GM12878 (cell line): ENCODE measurements at regions not wholly inside any gene's neighbourhood (a gene's known extent, or its start where the extent isn't known, plus 50 kb on each side); places are given as distances from the start of the nearest gene placed in this dataset.

ENCODE experiments used
- ATAC-seq: fragments of 200-7000 bp; cut with Tn5 transposase; 3 replicates; pipeline ENCODE4 v1.9.1; 2020; ENCODE audit warnings: mild to moderate bottlenecking, moderate library complexity
- BruUV-seq: library from RNA; stranded (reverse); fragments of 400-500 nt; replicated peaks from 2 replicates; lab custom pipeline; 2021; lab: Mats Ljungman, UMichigan
- CTCF ChIA-PET: fragments of 300-600 bp; sonication (Branson Sonifier 250); formaldehyde crosslinking; extraction: SDS; loops from one replicate; lab custom pipeline; 2021; ENCODE audit warnings: inconsistent platforms; lab: Yijun Ruan, JAX
- POLR2A ChIA-PET: fragments of 350-600 bp; formaldehyde crosslinking; extraction: SDS; loops from one replicate; lab custom pipeline; 2021; ENCODE audit warnings: inconsistent platforms; lab: Charles Lee
- RAD21 ChIA-PET: fragments of 300-600 bp; sonication (Branson Sonifier 250); formaldehyde crosslinking; loops from one replicate; lab custom pipeline; 2023; ENCODE audit warnings: antibody characterized with exemption; ENCODE audit not compliant: unreplicated experiment; lab: Charles Lee
- SMC1A ChIA-PET: fragments of 300-600 bp; sonication (Branson Sonifier 250); formaldehyde crosslinking; loops from one replicate; lab custom pipeline; 2023; ENCODE audit not compliant: unreplicated experiment, uncharacterized antibody; lab: Charles Lee
- DNase-seq: peaks from one replicate; pipeline ENCODE4 v3.0.0-alpha.2; 2011; ENCODE audit warnings: low read depth, low spot score
- FAIRE-seq: peaks from 3 replicates; lab custom pipeline; 2011; peaks lifted over from hg19 to GRCh38; lab: Jason Lieb, UNC
- H2AFZ ChIP-seq: 2 replicates; pipeline ENCODE4 v1.6.0; 2011; ENCODE audit warnings: low read depth, low read length, control low read depth; ENCODE audit not compliant: control insufficient read depth
- H3K27ac ChIP-seq: 2 replicates; pipeline ENCODE4 v1.5.1; 2011; ENCODE audit warnings: control low read depth; ENCODE audit not compliant: control insufficient read depth, insufficient read depth
- H3K27me3 ChIP-seq, 2 experiments: replicated peaks in 1 of 2; 2 replicates each; pipeline versions ENCODE4 v1.6.0 to v1.6.1; 2011; ENCODE audit warnings: low read length in 1 of 2; ENCODE audit not compliant: control insufficient read depth in 2 of 2, insufficient read depth in 2 of 2
- H3K36me3 ChIP-seq, 2 experiments: 2 replicates each; pipeline ENCODE4 v1.5.1; 2011; ENCODE audit warnings: low read length in 1 of 2; ENCODE audit not compliant: control insufficient read depth in 2 of 2, insufficient read depth in 2 of 2
- H3K4me1 ChIP-seq: 2 replicates; pipeline ENCODE4 v1.6.1; 2011; ENCODE audit warnings: mild to moderate bottlenecking, low read length, moderate library complexity, mixed read lengths; ENCODE audit not compliant: control insufficient read depth, insufficient read depth
- H3K4me2 ChIP-seq: 2 replicates; pipeline ENCODE4 v1.6.0; 2011; ENCODE audit warnings: control low read depth; ENCODE audit not compliant: control insufficient read depth, insufficient read depth
- H3K4me3 ChIP-seq: fragments of 200-600 bp; sonication (generic); 2 replicates; pipeline ENCODE4 v1.5.1; 2016
- H3K79me2 ChIP-seq: 2 replicates; pipeline ENCODE4 v1.6.0; 2011; ENCODE audit warnings: low read length; ENCODE audit not compliant: control insufficient read depth, insufficient read depth
- H3K9ac ChIP-seq: 2 replicates; pipeline ENCODE4 v1.8.0; 2011; ENCODE audit warnings: low read length, control low read depth, mixed read lengths; ENCODE audit not compliant: control insufficient read depth, insufficient read depth
- H3K9me3 ChIP-seq: replicated peaks from 3 replicates; pipeline ENCODE4 v1.5.1; 2011; ENCODE audit warnings: mild to moderate bottlenecking, low read length; ENCODE audit not compliant: control insufficient read depth, insufficient read depth
- H4K20me1 ChIP-seq: 2 replicates; pipeline ENCODE4 v1.6.0; 2011; ENCODE audit not compliant: control insufficient read depth, insufficient read depth
- ASH2L ChIP-seq: fragments of 300-600, 200-600 bp; sonication (generic); IDR thresholded peaks from 2 replicates; pipeline ENCODE4 v1.6.1; 2017; ENCODE audit warnings: low read depth, mild to moderate bottlenecking, borderline replicate concordance
- BCL11A ChIP-seq: IDR thresholded peaks from 2 replicates; pipeline ENCODE4 v1.6.1; 2011; ENCODE audit warnings: low read depth, low read length
- CBFB ChIP-seq: IDR thresholded peaks from 2 replicates; pipeline ENCODE4 v1.6.1; 2016; ENCODE audit warnings: antibody characterized with exemption, low read depth
- CBX3 ChIP-seq: fragments of 200-600 bp; sonication (generic); IDR thresholded peaks from 2 replicates; pipeline ENCODE4 v1.6.1; 2016; ENCODE audit warnings: low read depth, borderline replicate concordance
- CHD1 ChIP-seq: IDR thresholded peaks from 2 replicates; pipeline ENCODE4 v1.6.1; 2012; ENCODE audit warnings: low read depth, low read length, improper control_type of control experiment
- CREM ChIP-seq: IDR thresholded peaks from 2 replicates; pipeline ENCODE4 v1.6.1; 2014; ENCODE audit warnings: antibody characterized with exemption, low read depth
- HDAC2 ChIP-seq: fragments of 200-600 bp; sonication (generic); IDR thresholded peaks from 2 replicates; pipeline ENCODE4 v1.6.1; 2017
- MXI1 ChIP-seq: fragments of 150-350 bp; IDR thresholded peaks from 2 replicates; pipeline ENCODE4 v1.6.1; 2011; ENCODE audit warnings: low read depth, mild to moderate bottlenecking, inconsistent platforms, low read length, improper control_type of control experiment
- MYB ChIP-seq: fragments of 150-350 bp; IDR thresholded peaks from 2 replicates; pipeline ENCODE4 v1.6.1; 2014; ENCODE audit warnings: mild to moderate bottlenecking, low read depth, low read length, borderline replicate concordance
- NFYA ChIP-seq: IDR thresholded peaks from 2 replicates; pipeline ENCODE4 v1.6.1; 2011; ENCODE audit warnings: low read depth, mild to moderate bottlenecking, low read length, improper control_type of control experiment, borderline replicate concordance
- NFYB ChIP-seq: IDR thresholded peaks from 2 replicates; pipeline ENCODE4 v1.6.1; 2011; ENCODE audit warnings: low read depth, mild to moderate bottlenecking, low read length, improper control_type of control experiment, moderate library complexity; ENCODE audit not compliant: insufficient read depth
- PAX5 ChIP-seq: IDR thresholded peaks from 2 replicates; pipeline ENCODE4 v1.6.1; 2011; ENCODE audit warnings: low read depth, low read length, borderline replicate concordance
- REST ChIP-seq: IDR thresholded peaks from 2 replicates; pipeline ENCODE4 v1.6.1; 2012; ENCODE audit warnings: mild to moderate bottlenecking, low read depth, low read length
- SIX5 ChIP-seq: IDR thresholded peaks from 2 replicates; pipeline ENCODE4 v1.6.1; 2011; ENCODE audit warnings: mild to moderate bottlenecking, low read depth, low read length, moderate library complexity; ENCODE audit not compliant: severe bottlenecking
- SMC3 ChIP-seq: IDR thresholded peaks from 2 replicates; pipeline ENCODE4 v1.6.1; 2011; ENCODE audit warnings: low read length, improper control_type of control experiment, borderline replicate concordance
- SPI1 ChIP-seq: IDR thresholded peaks from 2 replicates; pipeline ENCODE4 v1.6.1; 2011; ENCODE audit warnings: low read depth, mild to moderate bottlenecking, low read length, moderate library complexity, borderline replicate concordance; ENCODE audit not compliant: insufficient read depth
- SREBF1 ChIP-seq: IDR thresholded peaks from 2 replicates; pipeline ENCODE4 v1.6.1; 2012; ENCODE audit warnings: mild to moderate bottlenecking, low read length
- TCF12 ChIP-seq: IDR thresholded peaks from 2 replicates; pipeline ENCODE4 v1.6.1; 2011; ENCODE audit warnings: low read depth, mild to moderate bottlenecking, low read length
- YBX1 ChIP-seq: fragments of 450-650 bp; IDR thresholded peaks from 2 replicates; pipeline ENCODE4 v1.6.1; 2016; ENCODE audit warnings: antibody characterized with exemption
- WGBS: methylation state at CpG from one replicate; pipeline ENCODE4 v1.1.6; 2016; ENCODE audit warnings: low lambda C conversion rate; ENCODE audit not compliant: insufficient replicate concordance, insufficient coverage; ENCODE audit errors: missing lambda C conversion rate; 5-methylcytosine and 5-hydroxymethylcytosine counted together
- in situ Hi-C: fragments of 300-500 bp; cut with MboI; formaldehyde crosslinking; loops from 9 replicates; pipeline ENCODE4 v1.14.3; 2018; ENCODE audit warnings: mixed read lengths
- intact Hi-C: fragments of 100-400 bp; cut with micrococcal nuclease; formaldehyde crosslinking; loops from one replicate; pipeline ENCODE4 v1.14.2; 2022; ENCODE audit not compliant: unreplicated experiment
- TF ChIP-seq, protein P1 (sequence below): fragments of 450-650 bp; IDR thresholded peaks from 2 replicates; pipeline ENCODE4 v1.6.1; 2017; ENCODE audit warnings: low read depth, mild to moderate bottlenecking, moderate library complexity

GRCh38 chr6:130632277-130632676 is 194.9 kb upstream of the SMLR1 start:
- WGBS: 56% methylated on average over 9 of the region's 9 CpGs
- CTCF ChIA-PET: interaction anchor here (0.9 kb wide), 1 partner anchor 66 kb away, joined by 3 read pairs; no protein-coding TSS in a partner anchor
- Histone ChIP-seq H3K4me2 (no peak overlapping the region), H3K79me2 (no peaks in the 10 kb centered on the region), H3K4me3 (no peak overlapping the region), H3K4me1 (no peaks in the 10 kb centered on the region), H3K9ac (no peak overlapping the region), H3K36me3 (no peaks in the 10 kb centered on the region), H3K9me3 (no peaks in the 10 kb centered on the region), H2AFZ (no peak overlapping the region), H3K27me3 (no peaks in the 10 kb centered on the region), H3K27ac (no peak overlapping the region), H4K20me1 (no peaks in the 10 kb centered on the region)
- ATAC-seq (no peak), DNase-seq (no peak), FAIRE-seq (no peak)
- intact Hi-C loops: no loop called here
- RAD21 ChIA-PET: no interaction called here
- in situ Hi-C loops: no loop called here
- BruUV-seq: no TSS peak
- SMC1A ChIA-PET: interaction anchor here (0.8 to 1.2 kb wide), 4 partner anchors 9 to 65 kb away, joined by 3 to 4 read pairs (median 3); no protein-coding TSS in a partner anchor
- TF ChIP-seq SIX5 (no peak), ASH2L (no peak), SMC3 (no peak), CBFB (no peak), NFYA (no peak), CBX3 (no peak), MYB (no peak), SPI1 (no peak), NFYB (no peak), CHD1 (no peak), REST (no peak), CREM (no peak), TCF12 (no peak), BCL11A (no peak), YBX1 (no peak), MXI1 (no peak), HDAC2 (no peak), SREBF1 (no peak), PAX5 (no peak)
- TF ChIP-seq, protein P1, sequence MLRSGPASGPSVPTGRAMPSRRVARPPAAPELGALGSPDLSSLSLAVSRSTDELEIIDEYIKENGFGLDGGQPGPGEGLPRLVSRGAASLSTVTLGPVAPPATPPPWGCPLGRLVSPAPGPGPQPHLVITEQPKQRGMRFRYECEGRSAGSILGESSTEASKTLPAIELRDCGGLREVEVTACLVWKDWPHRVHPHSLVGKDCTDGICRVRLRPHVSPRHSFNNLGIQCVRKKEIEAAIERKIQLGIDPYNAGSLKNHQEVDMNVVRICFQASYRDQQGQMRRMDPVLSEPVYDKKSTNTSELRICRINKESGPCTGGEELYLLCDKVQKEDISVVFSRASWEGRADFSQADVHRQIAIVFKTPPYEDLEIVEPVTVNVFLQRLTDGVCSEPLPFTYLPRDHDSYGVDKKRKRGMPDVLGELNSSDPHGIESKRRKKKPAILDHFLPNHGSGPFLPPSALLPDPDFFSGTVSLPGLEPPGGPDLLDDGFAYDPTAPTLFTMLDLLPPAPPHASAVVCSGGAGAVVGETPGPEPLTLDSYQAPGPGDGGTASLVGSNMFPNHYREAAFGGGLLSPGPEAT: no peak
- POLR2A ChIA-PET: no interaction called here
